DOHH2 (cell line): ENCODE measurements at regions not wholly inside any gene's neighbourhood (a gene's known extent, or its start where the extent isn't known, plus 50 kb on each side); places are given as distances from the start of the nearest gene placed in this dataset.

Source experiments
- H3F3A ChIP-seq: fragments of 200-600 bp; sonication (generic), shearing (Covaris generic); 2 replicates; pipeline ENCODE4 v1.6.0; 2016; ENCODE audit warnings: antibody characterized with exemption, mild to moderate bottlenecking; ENCODE audit not compliant: control insufficient read depth, insufficient read depth
- H3K27ac ChIP-seq: fragments of 200-600 bp; sonication (generic); 2 replicates; pipeline ENCODE4 v1.5.1; 2014; ENCODE audit warnings: low read depth, mild to moderate bottlenecking, low read length, moderate library complexity
- H3K27me3 ChIP-seq: fragments of 200-600 bp; sonication (generic); 2 replicates; pipeline ENCODE4 v1.6.1; 2014; ENCODE audit warnings: mild to moderate bottlenecking, low read length, mixed read lengths; ENCODE audit not compliant: control insufficient read depth
- H3K36me3 ChIP-seq: fragments of 200-600 bp; sonication (generic); 2 replicates; pipeline ENCODE4 v1.6.1; 2014; ENCODE audit warnings: mild to moderate bottlenecking, low read length, moderate library complexity, mixed read lengths; ENCODE audit not compliant: control insufficient read depth
- H3K4me1 ChIP-seq: fragments of 200-600 bp; sonication (generic); 2 replicates; pipeline ENCODE4 v1.6.1; 2014; ENCODE audit warnings: mild to moderate bottlenecking, low read length, mixed read lengths; ENCODE audit not compliant: control insufficient read depth
- H3K4me2 ChIP-seq: fragments of 200-600 bp; sonication (generic); 2 replicates; pipeline ENCODE4 v1.6.0; 2014; ENCODE audit warnings: mild to moderate bottlenecking, low read length, moderate library complexity
- H3K4me3 ChIP-seq: fragments of 200-600 bp; sonication (generic); 2 replicates; pipeline ENCODE4 v1.5.1; 2014; ENCODE audit warnings: mild to moderate bottlenecking, low read length, mixed read lengths
- H3K79me2 ChIP-seq: fragments of 200-600 bp; sonication (generic); 2 replicates; pipeline ENCODE4 v1.6.1; 2014; ENCODE audit warnings: mild to moderate bottlenecking, low read length, mixed read lengths; ENCODE audit not compliant: control insufficient read depth
- H3K9me2 ChIP-seq: fragments of 200-600 bp; sonication (generic); replicated peaks from 2 replicates; pipeline ENCODE4 v1.6.1; 2014; ENCODE audit warnings: mild to moderate bottlenecking, low read length, mixed read lengths; ENCODE audit not compliant: control insufficient read depth
- H3K9me3 ChIP-seq: fragments of 200-600 bp; sonication (generic); 2 replicates; pipeline ENCODE4 v1.6.1; 2014; ENCODE audit warnings: antibody characterized with exemption, low read length, mixed read lengths; ENCODE audit not compliant: control insufficient read depth, insufficient read depth
- H4K20me1 ChIP-seq: fragments of 200-600 bp; sonication (generic); 2 replicates; pipeline ENCODE4 v1.6.0; 2014; ENCODE audit warnings: low read depth, mild to moderate bottlenecking, antibody characterized with exemption, low read length, moderate library complexity; ENCODE audit not compliant: control insufficient read depth, insufficient read depth
- CTCF ChIP-seq: fragments of 200-600 bp; sonication (generic); IDR thresholded peaks from one replicate; pipeline ENCODE4 v1.5.1; 2014; ENCODE audit warnings: antibody characterized with exemption, mild to moderate bottlenecking, low read depth, low read length; ENCODE audit not compliant: poor library complexity, severe bottlenecking
- EZH2phosphoT487 ChIP-seq: fragments of 200-600 bp; sonication (generic); IDR thresholded peaks from 2 replicates; pipeline ENCODE4 v1.6.1; 2017; ENCODE audit warnings: borderline replicate concordance, mild to moderate bottlenecking, antibody characterized with exemption, low read length, moderate library complexity, mixed read lengths

- Histone ChIP-seq H3F3A (no peaks in the 10 kb centered on the region), H3K4me1 (no peaks in the 10 kb centered on the region), H3K36me3 (no peaks in the 10 kb centered on the region), H3K79me2 (no peaks in the 10 kb centered on the region), H3K27ac (no peak overlapping the region), H3K4me2 (no peak overlapping the region), H3K4me3 (no peak overlapping the region), H3K27me3 (no peaks in the 10 kb centered on the region), H4K20me1 (no peaks in the 10 kb centered on the region), H3K9me3 (no peaks in the 10 kb centered on the region), H3K9me2 (no peaks in the 10 kb centered on the region)
- TF ChIP-seq EZH2phosphoT487 (no peak), CTCF (no peak)
These were observed 418.9 kb downstream of the IRS1 start for GRCh38 chr2:226380679-226381078.

- H4K20me1 ChIP-seq: no peaks in the 10 kb centered on the region
- H3K4me1 ChIP-seq: no peaks in the 10 kb centered on the region
- H3K4me3 ChIP-seq: no peak overlapping the region
- no peaks in the 10 kb centered on the region for H3K27me3 ChIP-seq
- no peaks in the 10 kb centered on the region for H3K9me2 ChIP-seq
- H3K36me3 ChIP-seq: no peaks in the 10 kb centered on the region
- no peak overlapping the region for H3K27ac ChIP-seq
- H3K9me3 ChIP-seq: no peaks in the 10 kb centered on the region
- H3F3A ChIP-seq: no peaks in the 10 kb centered on the region
- H3K4me2 ChIP-seq: no peak overlapping the region
- TF ChIP-seq EZH2phosphoT487 (no peak), CTCF (no peak)
- H3K79me2 ChIP-seq: no peaks in the 10 kb centered on the region
These were observed 420.6 kb downstream of the IRS1 start for GRCh38 chr2:226378753-226379705.

GRCh38 chr2:226376516-226377180, 423.0 kb downstream of the IRS1 start:
- H3K9me3 ChIP-seq: no peaks in the 10 kb centered on the region
- H3K9me2 ChIP-seq: no peaks in the 10 kb centered on the region
- no peaks in the 10 kb centered on the region for H3F3A ChIP-seq
- no peaks in the 10 kb centered on the region for H4K20me1 ChIP-seq
- no peak overlapping the region for H3K4me2 ChIP-seq
- H3K27me3 ChIP-seq: no peaks in the 10 kb centered on the region
- H3K27ac ChIP-seq: no peak overlapping the region
- TF ChIP-seq CTCF: no peak
- TF ChIP-seq EZH2phosphoT487: no peak
- H3K4me1 ChIP-seq: no peaks in the 10 kb centered on the region
- no peaks in the 10 kb centered on the region for H3K79me2 ChIP-seq
- no peaks in the 10 kb centered on the region for H3K36me3 ChIP-seq
- H3K4me3 ChIP-seq: no peak overlapping the region
